Head of caudate nucleus (tissue), 42 donors: ENCODE measurements at regions not wholly inside any gene's neighbourhood (a gene's known extent, or its start where the extent isn't known, plus 50 kb on each side); places are given as distances from the start of the nearest gene placed in this dataset.
"Not testable (repeated sequence)": the region's sequence is repeated elsewhere in the genome, so short reads cannot be mapped to it uniquely, and the experiment has no call there.

Experiments used
- DNase-seq, 42 donors: peaks; one replicate each; pipeline versions ENCODE4 v3.0.0 to v3.0.0-alpha.2; 2020 to 2021; ENCODE audit warnings: mixed read lengths in 7 of 42
- intact Hi-C: fragments of 100-400 bp; cut with DNase I; formaldehyde crosslinking; loops from one replicate; pipeline ENCODE4 v1.15.0; 2022

DNA sequence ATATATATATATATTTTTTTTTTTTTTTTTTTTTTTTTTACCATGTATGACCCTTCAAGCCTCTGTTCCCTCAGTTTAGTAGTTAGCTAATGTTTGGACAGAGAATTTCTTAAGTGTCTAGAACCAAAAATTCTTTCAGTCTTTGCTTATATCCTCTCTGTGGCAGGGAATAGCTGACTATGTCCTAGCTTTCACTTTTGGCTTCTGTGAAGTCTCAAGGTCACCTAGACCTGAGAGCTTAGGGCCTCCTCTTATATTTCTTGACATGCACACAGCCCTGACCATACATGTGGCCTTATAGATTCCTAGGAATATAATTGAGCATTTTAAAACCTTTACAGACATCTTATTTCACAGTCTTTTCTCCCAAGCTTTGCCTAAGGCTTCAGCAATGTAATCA, 930.8 kb upstream of the CDH9 start:
- no peak for DNase-seq
- intact Hi-C loops, result no loop called here

DNA sequence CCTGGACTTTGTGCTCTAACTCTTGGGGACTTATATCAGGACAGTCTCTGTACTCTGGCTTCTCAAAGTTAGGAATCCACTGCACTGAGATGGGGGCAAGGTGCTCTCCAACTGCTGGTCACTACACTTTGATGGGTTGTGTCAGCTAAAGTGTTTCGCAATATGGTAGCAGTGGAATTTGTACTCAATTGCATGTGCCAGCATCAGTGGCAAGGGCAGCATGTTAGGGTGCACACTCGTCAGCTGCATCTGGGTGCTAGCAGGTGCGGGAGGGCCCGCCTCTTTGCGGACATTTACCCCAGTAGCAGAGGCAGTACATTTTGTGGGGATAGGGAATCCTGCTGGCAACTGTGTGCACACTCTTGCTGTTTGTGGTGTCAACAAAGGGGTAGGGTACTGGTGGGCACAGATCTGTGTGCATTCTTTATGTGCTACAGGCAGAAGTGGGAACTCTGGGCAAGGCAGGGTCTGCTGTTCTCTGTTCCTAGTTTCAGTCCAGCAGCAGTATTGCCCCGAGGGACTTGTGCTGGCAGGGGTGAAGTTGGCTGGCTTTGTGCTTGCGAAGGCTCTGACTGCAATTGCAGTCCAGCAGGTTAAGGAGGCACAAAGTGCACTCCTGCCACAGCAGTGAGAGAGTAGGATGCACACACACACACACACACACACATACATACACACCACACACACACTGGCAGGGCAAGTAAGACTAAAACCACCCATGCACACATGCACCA, 924.8 kb upstream of the CDH9 start:
- intact Hi-C loops, result no loop called here
- no peak for DNase-seq

DNA sequence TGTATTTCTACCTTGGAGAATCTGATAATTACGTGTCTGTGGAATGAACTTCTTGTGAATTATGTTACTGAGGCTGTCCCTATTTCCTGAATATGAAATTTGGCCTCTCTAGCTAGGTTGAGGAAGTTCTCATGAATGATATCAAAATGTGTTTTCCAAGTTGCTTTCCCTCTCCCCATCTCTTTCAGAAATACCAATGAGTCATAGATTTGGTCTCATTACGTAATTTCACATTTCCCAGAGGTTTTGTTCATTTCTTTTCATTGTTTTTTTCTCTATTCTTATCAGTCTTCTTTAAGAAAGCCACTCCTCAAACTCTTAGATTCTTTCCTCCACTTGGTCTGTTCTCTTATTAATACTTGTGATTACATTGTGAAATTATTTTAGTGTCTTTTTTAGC, 923.8 kb upstream of the CDH9 start:
- no peak for DNase-seq
- intact Hi-C loops, result no loop called here

GRCh38 chr5:27947088-27947487, 908.7 kb upstream of the CDH9 start:
- DNase-seq, result no peak
- intact Hi-C loops, result no loop called here

- DNase-seq, result no peak
- intact Hi-C loops, result no loop called here
Observed at GRCh38 chr5:27944471-27944870, 906.1 kb upstream of the CDH9 start.

DNA sequence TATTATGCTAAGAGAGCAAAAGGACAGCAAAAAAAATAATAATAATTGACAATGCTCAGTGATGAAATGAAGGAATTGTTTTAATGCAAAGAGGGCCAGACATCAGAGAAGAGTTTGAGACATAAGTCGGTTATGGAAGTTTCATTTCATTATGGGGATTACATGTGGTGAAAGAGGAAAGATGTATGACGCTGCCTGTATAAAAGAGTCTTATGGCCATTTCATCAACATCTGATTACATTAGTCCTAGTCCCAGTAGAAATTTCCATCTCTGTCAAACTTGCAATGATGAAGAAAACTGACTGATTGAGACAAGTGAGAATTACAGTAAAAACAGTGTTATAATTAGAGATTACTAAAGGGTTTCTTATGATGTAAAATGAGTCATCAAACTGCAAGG, 900.6 kb upstream of the CDH9 start:
- no peak for DNase-seq
- intact Hi-C loops, result no loop called here

DNA sequence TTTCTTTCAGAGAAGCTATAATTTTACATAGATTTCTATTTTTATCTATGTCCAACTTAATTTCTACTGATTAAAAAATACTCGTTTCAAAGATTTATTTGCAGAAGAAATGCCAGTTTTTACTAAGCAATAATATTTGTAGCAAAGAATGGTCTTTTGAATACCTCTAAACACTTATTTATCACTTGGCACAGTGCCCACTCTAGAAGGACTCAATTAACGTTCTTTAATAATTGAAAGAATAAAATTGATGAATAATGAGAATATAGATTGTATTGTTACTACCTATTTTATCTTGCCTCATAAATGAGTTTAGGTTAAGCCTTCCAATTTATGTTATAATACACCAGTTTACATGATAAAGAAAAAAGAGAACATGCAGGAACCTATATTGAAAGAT, 889.7 kb upstream of the CDH9 start:
- DNase-seq, result no peak
- intact Hi-C loops, result no loop called here

DNA sequence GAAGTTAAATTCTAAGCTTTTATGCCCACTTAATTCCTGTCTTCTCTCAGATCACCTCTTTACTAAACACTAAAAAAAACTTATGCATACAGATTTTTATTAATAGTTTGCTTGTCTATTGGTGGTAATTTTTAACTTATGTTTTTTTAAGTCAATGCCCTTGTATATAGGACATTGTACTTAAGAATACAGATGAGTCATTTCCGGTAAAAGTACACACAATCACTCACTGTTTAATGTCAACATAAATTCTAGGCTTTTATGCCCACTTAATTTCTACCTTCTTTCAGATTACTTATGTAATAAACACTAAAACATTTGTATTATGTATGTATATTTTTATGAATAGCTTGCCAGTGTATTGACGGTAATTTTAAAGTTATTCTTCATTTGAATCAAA, 872.8 kb upstream of the CDH9 start:
- intact Hi-C loops, result no loop called here
- DNase-seq, result no peak

DNA sequence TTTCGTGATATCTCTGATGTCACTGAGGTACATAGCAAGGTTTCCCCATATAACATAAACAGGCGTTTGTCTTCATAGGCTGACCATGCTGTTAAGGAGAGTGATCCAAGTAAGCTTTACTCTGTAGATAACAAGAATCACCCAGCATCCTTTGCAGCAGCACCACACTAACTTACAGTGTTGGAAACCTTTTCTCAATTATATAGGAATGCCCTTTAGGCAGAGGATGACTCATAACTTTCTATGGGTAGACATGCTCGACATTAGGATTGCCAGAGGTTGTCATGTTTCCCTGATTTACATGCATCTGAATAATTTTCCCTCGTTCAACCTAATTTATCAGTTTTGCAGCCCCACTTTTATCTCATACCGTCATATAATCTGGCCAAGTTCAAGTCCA, 870.0 kb upstream of the CDH9 start:
- DNase-seq, result no peak
- intact Hi-C loops, result no loop called here

DNA sequence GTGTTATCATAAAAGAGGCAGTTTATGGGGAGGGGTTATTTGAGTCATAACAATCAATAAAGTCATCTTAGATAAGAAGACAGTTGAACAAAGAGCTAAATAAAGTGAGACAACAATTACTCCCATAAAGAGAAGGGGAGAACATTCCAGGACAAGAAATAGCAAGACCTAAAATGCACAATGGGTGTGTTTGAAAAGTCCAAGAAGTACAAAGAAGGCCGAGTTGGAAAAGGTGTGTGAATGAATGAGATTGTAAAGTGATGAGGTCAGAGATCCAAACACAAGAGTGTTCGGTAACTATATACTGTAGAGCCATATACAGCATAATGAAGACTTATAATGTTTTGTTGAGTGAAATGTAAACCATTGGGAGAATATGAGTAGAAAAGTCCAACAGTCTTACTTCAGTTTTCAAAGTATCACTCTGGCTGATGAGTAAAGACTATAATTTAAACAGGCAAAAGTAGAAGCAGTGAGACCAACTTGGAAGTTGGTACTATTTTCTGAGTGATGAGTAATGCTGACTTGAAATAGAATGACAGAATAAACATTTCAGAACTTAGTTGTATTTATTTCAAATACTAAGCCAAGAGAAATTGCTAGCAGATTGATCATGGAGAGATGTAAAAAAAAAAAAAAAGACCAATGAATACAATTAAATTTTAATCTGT, 868.7 kb upstream of the CDH9 start:
- intact Hi-C loops, result no loop called here
- DNase-seq, result no peak

GRCh38 chr5:27906481-27906880, 868.1 kb upstream of the CDH9 start:
- intact Hi-C loops, result no loop called here
- no peak for DNase-seq

DNA sequence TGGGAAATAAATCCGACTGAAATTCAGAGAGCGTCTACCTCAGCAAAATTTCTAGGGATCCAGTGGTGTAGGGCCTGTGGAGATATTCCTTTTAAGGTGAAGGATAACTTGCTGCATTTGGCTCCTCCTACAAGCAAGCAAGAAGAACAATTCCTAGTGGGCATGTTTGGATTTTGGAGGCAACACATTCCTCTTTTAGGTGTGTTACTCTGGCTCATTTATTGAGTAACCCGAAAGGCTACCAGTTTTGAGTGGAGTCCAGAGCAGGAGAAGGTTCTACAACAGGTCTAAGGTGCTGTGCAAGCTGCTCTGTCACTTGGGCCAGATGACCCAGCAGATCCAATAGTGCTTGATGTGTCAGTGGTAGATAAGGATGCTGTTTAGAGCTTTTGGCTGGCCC, 862.4 kb upstream of the CDH9 start:
- intact Hi-C loops, result no loop called here
- DNase-seq, result no peak

- intact Hi-C loops, result no loop called here
- DNase-seq, result no peak
Observed at GRCh38 chr5:27876071-27876470, 837.7 kb upstream of the CDH9 start.

GRCh38 chr5:27875148-27875547, 836.8 kb upstream of the CDH9 start:
- intact Hi-C loops, result no loop called here
- DNase-seq, result no peak

GRCh38 chr5:27868292-27868691, 829.9 kb upstream of the CDH9 start:
- DNase-seq, result no peak
- intact Hi-C loops, result no loop called here

- intact Hi-C loops, result no loop called here
- no peak for DNase-seq
Observed at GRCh38 chr5:27855491-27855890, 817.1 kb upstream of the CDH9 start.

- DNase-seq, result no peak
- intact Hi-C loops, result no loop called here
Observed at GRCh38 chr5:27854243-27854852, 816.0 kb upstream of the CDH9 start.

DNA sequence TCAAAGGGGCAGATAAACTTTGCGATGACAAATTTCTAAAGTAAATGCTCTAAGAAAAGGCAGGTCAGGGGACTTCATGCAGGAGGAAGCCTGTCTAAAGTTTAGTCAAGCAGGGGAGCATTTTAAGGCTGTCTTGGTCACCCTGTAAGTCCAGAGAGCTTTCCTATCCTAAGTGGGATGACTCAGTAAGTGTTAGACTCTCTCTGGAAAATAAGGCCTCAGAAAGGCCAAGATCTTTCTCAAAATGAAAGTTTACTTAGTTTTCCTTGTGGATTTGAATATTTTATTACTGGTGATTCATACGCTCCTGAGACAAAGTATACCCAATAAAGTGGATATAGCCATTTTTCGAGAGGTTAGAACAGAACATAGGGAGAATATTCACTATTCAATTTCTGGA, 806.9 kb upstream of the CDH9 start:
- DNase-seq, result no peak
- intact Hi-C loops, result no loop called here

DNA sequence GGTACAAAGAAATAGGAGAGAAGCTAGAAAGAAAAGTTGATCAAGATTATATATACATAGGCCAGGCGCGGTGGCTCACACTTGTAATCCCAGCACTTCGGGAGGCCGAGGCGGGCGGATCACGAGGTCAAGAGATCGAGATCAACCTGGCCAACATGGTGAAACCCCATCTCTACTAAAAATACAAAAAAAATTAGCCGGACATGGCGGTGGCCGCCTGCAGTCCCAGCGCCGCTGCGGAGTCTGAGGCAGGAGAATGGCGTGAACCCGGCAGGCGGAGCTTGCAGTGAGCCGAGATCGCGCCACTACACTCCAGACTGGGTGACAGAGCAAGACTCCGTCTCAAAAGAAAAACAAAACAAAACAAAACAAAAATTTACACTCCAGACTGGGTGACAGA, 798.3 kb upstream of the CDH9 start:
- intact Hi-C loops, DNase-seq: not testable (repeated sequence)

DNA sequence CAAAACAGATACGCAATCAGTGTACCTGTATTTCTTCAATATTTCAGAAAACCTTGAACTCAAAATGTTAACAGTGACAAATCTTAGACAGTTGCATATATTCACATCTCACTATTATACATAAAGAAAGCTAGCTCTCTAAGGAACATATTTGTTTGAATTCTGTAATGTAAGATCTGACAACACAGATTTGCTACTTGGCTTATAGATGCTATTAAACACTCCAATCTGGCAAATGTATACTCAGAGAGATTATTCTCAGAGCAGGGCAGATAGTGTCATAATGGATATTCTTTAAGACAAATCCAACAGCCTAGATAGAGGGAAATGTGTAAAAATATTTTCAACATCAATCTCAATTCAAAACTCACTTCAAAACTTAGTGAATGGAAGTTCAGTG, 794.5 kb upstream of the CDH9 start:
- no peak for DNase-seq

GRCh38 chr5:27830546-27830945, 792.2 kb upstream of the CDH9 start:
- intact Hi-C loops, result no loop called here
- no peak for DNase-seq

More for the DNA sequence above, 794.5 kb upstream of the CDH9 start:
- intact Hi-C loops, result no loop called here
